Loucy (cell line): ENCODE measurements at regions not wholly inside any gene's neighbourhood (a gene's known extent, or its start where the extent isn't known, plus 50 kb on each side); places are given as distances from the start of the nearest gene placed in this dataset.

Experiments used
- CTCF ChIP-seq: fragments of 200-600 bp; sonication (generic); conservative IDR thresholded peaks from 2 replicates; pipeline ENCODE4 v1.5.1; 2014; ENCODE audit warnings: mild to moderate bottlenecking, antibody characterized with exemption, low read length
- EZH2phosphoT487 ChIP-seq: fragments of 200-600 bp; IDR thresholded peaks from 2 replicates; pipeline ENCODE4 v1.6.1; 2018; ENCODE audit warnings: antibody characterized with exemption, mild to moderate bottlenecking, moderate library complexity, borderline replicate concordance

- TF ChIP-seq CTCF = no peak
- no peak for TF ChIP-seq EZH2phosphoT487
Observed at GRCh38 chr4:187767158-187767557, 228.4 kb upstream of the ZFP42 start.
